NCI-H82 treated with DMSO at 0.1 percent for 48 hours (cell line): ENCODE measurements at regions not wholly inside any gene's neighbourhood (a gene's known extent, or its start where the extent isn't known, plus 50 kb on each side); places are given as distances from the start of the nearest gene placed in this dataset.
A peak's percentile ranks its signal among the peaks of the same experiment; 100 is the strongest.
"Not testable (repeated sequence)": the region's sequence is repeated elsewhere in the genome, so short reads cannot be mapped to it uniquely, and the experiment has no call there.

ENCODE experiments used
- DNase-seq: peaks from one replicate; lab custom pipeline; 2025; ENCODE audit not compliant: unreplicated experiment; lab: John Stamatoyannopoulos, UW

DNA sequence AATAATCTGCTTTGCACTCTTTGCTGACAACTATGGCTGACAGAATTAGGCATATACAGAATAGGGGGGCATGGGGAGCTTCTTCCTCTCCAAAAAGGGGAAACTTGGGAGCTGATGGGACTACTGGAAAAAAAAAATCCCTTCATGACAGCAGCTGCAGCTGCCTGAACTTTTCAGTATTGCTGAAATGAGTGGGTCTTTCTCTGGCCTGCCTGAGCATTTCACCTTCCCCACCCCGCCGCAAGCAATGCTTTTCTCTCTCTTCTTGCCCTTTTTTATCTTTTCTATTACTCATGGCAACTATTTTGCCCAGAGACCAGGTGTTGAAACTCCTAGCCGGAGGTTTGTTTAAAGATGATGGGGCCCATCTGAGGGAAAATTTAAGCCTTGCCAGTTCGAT, 244.9 kb downstream of the SEMA3D start:
- DNase-seq = no peak

GRCh38 chr7:84941291-84941690, 245.6 kb downstream of the SEMA3D start:
- DNase-seq = no peak

DNA sequence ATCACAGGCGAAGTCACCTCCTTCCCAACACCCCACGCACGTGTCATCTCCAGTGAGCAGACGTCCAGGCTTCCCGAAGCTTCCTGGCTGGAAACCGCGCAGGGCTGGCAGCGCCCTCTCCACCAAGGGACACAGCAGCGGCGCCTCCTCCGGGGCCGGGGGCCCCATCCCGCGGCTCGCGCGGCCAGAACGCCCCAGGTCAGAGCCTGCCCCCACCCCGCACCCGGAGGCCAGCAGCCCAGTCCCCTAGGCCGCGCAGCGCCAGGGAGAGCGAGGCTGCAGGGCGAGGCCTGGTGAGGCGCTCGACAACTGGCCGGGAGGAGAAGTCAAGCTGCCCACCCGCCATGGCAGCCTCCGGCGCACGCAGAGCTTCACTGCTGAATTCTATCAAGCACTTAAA, 247.0 kb downstream of the SEMA3D start:
- DNase-seq = no peak

- DNase-seq = no peak
Observed at GRCh38 chr7:84939442-84939841, 247.4 kb downstream of the SEMA3D start.

- DNase-seq = no peak
Observed at GRCh38 chr7:84924353-84924752, 262.5 kb downstream of the SEMA3D start.

GRCh38 chr7:84923348-84923747, 263.5 kb downstream of the SEMA3D start:
- DNase-seq = no peak

- DNase-seq = no peak
Observed at GRCh38 chr7:84921154-84921553, 265.7 kb downstream of the SEMA3D start.

- not testable (repeated sequence) for DNase-seq
Observed at GRCh38 chr7:84916973-84917372, 269.9 kb downstream of the SEMA3D start.

GRCh38 chr7:84916161-84916560, 270.7 kb downstream of the SEMA3D start:
- peak; percentile 48 for DNase-seq

GRCh38 chr7:84914598-84914997, 272.3 kb downstream of the SEMA3D start:
- DNase-seq = no peak

DNA sequence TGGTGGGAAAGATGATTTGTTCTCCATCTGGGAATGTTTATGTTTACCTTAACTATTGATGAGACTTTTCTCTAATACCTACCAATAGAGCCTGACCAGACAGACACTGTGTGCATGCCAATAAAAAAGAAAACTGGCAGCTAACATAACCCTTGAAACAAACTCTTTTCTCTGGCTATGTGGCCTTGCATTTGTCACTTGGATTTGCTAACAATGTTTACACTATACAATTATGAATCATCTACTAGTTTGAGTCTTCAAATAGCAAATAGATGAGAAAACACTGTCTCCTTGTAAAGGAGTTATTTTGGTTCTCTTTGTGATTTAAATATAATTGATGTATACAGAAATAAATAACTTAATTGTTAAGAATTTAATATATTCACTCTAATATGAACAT, 273.1 kb downstream of the SEMA3D start:
- no peak for DNase-seq

DNA sequence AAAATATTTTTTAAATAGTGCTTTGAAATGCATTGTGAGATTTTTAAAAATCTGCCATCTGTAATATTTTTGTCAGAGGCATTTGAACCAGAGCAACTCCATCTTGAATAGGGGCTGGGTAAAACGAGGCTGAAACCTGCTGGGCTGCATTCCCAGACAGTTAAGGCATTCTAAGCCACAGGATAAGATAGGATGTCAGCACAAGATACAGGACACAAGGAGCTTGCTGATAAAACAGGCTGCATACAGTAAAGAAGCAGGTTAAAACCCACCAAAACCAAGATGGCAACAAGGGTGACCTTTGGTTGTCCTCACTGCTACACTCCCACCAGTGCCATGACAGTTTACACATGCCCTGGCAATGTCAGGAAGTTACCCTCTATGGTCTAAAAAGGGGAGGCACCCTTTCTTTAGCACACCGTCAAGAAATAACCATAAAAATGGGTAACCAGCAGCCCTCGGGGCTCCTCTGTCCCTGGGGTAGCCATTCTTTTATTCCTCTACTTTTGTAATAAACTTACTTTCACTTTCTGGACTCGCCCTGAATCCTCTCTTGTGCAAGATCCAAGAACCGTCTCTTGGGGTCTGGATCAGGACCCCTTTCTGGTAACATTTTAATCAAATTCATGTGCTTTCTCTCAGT, 273.7 kb downstream of the SEMA3D start:
- DNase-seq = no peak

DNA sequence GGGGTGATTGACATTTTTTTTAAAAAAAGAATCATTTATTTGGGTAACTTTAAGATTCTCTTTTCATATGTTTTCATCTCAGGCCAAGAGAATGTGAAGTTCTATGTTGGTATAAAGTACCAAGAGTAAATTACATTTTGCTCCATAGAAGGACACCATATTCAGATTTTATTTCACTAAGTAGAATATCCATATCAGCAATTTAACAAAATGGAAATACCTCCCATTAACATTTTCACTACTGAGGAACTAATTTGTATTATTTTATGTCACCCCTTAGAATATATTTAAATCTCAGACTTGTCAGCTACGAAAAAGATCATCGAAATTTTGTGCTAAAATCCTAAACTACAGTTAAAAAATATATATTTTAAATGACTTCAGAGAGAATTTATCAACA, 274.3 kb downstream of the SEMA3D start:
- DNase-seq = no peak

GRCh38 chr7:84912018-84912417, 274.8 kb downstream of the SEMA3D start:
- DNase-seq = no peak

GRCh38 chr7:84911077-84911476, 275.8 kb downstream of the SEMA3D start:
- peak; percentile 54 for DNase-seq

- not testable (repeated sequence) for DNase-seq
Observed at GRCh38 chr7:84910322-84910721, 276.5 kb downstream of the SEMA3D start.

- DNase-seq = no peak
Observed at GRCh38 chr7:84908196-84908793, 278.6 kb downstream of the SEMA3D start.

GRCh38 chr7:84906889-84907288, 280.0 kb downstream of the SEMA3D start:
- no peak for DNase-seq

- DNase-seq = no peak
Observed at GRCh38 chr7:84904561-84904960, 282.3 kb downstream of the SEMA3D start.

DNA sequence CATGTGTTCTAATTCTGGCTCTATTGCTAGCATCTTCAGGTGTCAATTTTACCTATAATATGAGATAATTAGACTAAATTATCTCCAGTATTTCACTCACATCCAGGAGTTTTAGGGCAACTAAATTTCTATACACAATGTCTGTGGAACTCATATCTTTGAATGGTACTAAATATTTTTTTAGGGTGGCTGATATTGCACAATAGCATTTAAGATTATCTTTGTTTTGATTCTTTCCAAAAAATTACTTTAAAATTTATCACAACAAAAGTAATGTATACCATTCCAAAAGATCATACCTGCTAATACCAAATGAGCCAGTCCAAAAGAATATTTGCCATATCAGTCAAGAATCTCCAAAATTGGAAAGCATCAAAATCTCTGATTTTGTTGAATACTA, 285.5 kb downstream of the SEMA3D start:
- no peak for DNase-seq

DNA sequence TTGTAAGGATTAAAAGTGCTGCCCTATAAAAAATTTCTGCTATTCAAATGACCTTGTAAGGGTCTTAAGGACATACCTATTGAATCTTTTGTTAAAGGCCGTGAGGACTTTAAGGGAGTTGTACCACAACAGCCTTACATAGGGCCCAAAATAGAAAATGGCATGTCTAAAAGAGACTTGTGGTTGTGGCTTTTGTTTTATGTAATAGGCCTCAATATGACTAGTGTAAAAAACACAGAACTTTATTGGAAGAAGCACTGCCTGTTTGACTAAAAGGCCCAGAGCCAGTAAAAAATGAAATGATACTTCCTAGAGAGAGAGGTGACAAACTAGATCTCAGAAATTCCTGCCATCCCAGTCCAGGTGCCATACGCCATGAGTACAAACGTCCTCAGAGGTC, 286.6 kb downstream of the SEMA3D start:
- DNase-seq = no peak

DNA sequence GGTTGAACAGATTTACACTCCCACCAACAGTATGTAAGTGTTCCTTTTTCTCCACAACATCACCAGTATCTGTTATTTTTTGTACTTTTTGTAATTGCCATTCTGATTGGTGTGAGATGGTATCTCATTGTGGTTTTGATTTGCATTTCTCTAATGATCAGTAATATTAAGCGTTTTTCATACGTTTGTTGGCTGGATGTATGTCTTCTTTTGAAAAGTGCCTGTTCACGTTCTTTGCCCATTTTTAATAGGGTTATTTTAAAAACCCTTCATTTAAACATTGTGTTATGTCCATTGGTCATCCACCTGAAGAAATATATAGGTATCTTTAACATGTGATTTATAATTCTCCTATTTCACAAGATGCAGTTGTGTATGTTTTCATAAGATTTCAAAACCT, 291.3 kb downstream of the SEMA3D start:
- DNase-seq = no peak

DNA sequence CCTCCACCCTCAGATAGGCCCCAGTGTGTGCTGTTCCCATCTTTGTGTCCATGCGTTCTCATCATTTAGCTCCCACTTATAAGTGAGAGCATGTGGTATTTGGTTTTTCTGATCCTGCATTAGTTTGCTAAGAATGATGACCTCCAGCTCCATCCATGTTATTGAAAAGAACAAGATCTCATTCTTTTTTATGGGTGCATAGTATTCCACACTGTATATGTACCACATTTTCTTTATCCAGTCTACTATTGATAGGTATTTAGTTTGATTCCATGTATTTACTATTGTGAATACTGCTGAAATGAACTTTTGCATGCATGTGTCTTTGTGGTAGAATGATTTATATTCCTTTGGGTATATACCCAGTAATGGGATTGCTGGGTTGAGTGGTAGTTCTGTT, 303.3 kb downstream of the SEMA3D start:
- not testable (repeated sequence) for DNase-seq
